Stimulated activated CD8-positive, alpha-beta memory T cell treated with anti-CD3 and anti-CD28 coated beads, Interleukin-12 subunit alpha, Interleukin-12 subunit beta, amount 100 ng/mL, for 4 hours (primary cell): ENCODE measurements at regions not wholly inside any gene's neighbourhood (a gene's known extent, or its start where the extent isn't known, plus 50 kb on each side); places are given as distances from the start of the nearest gene placed in this dataset.

Source experiments
- DNase-seq: peaks from one replicate; pipeline ENCODE4 v3.0.0-alpha.2; 2020; ENCODE audit warnings: low read depth

DNA sequence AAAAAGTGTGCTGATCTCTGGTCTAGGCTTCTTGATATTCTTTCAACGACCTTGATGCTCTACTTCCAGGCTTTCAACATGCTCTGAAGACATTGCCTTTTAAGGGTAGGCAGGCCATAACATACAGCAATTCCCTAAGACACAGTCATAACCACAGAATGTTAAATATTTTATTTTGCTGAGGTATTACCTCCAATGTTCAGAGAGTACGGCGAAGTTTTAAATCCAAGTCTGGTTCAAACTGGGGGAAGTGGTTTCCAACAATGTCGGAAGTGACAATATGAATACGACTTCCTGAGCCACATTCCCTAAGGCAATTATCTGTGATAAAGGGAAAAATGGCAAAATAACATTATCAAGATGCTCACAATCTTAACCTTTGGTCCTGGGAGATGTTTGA lies 1077.9 kb upstream of the PIK3C3 start:
- no peak for DNase-seq

- no peak for DNase-seq
Measured at GRCh38 chr18:40875101-40875615, 1079.9 kb upstream of the PIK3C3 start.

DNA sequence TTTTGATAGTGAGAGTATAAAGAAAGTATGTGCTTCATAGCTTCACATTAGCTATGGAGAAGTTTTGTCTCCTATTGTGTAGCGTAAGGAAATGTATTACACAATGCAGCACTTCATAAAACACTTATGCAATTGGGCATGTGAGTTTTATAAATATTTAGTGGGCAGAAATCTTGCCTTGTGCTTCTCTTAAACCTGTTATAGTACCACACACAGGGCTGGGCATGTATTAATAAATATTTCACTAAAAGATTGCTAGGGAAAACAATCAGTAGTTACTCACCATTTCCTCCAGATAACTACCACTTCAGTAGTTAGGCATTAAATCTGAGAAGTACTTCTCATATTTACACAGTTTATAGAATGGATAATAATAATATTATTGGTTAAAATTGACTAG lies 1080.8 kb upstream of the PIK3C3 start:
- DNase-seq = no peak

DNA sequence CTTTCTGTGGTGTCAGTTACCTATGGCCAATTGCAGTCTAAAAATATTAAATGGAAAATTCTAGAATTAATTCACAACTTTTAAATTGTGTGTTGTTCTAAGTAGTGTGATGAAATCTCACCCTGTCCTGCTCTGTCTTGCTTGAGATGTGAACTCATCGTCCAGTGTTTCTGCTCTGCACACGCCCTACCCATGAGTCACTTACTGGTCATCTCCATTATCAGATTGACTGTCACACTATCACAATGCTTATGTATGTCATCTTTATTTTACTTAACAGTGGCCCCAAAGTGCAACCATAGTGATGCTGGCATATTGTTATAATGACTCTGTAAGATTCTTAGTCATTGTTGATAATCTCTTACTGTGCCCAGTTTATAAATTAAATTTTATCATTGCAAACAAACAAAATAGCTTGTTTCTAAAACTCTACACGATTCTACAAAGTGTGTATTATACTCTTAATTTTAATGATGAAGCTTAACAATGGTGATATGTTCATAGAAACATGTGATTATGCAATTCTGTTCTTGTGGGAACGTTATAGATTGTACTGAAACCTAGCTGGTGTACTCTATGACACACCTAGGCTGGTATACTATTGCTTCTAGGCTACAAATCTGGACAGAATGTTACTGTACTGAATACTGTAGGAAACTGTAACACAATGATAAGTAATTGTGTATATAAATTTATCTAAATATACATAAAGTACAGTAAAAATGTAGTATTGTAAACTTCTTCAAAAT lies 1086.8 kb upstream of the PIK3C3 start:
- no peak for DNase-seq

GRCh38 chr18:40867459-40867858 lies 1087.6 kb upstream of the PIK3C3 start:
- DNase-seq = no peak

- DNase-seq = no peak
Measured at GRCh38 chr18:40866968-40867367, 1088.1 kb upstream of the PIK3C3 start.

GRCh38 chr18:40866013-40866645 lies 1088.9 kb upstream of the PIK3C3 start:
- DNase-seq = no peak

DNA sequence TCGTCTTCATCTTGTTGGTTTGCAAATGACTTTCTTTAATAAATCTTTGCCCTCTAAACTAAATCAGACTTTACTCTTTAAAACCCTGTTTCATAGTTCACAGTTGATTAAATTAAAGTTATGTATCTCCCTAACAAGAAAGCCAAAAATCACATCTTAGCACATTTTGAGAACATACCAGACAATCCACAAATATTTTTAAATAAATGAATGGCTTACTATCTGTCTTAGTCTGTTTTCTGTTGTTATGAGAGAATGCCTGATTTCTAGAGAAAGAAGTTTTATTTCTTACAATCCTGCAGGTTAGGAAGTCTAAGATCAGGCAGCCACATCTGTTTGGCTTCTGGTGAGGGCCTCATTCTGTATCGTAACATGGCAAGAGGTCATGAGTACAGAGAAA lies 1090.2 kb upstream of the PIK3C3 start:
- no peak for DNase-seq

DNA sequence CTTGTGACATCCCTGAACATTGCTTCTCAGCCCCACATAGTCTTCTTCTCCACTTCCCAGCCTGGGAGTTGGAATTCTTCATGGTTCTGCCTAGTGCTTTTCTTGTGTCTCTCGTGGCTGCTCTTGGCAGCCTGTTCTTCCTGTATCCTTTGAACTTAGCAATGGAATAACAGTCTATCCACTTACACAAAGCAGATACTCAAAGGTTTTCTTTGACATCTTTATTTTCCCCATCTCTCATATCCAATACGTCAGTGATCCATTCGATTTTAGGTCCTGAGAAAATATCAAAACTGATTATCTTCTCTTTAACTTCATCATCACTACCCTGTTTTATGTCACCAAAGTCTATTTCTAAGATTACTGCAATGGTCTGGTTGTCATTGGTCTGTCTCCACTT lies 1091.2 kb upstream of the PIK3C3 start:
- DNase-seq = no peak

GRCh38 chr18:40860189-40860588 lies 1094.8 kb upstream of the PIK3C3 start:
- DNase-seq = no peak

GRCh38 chr18:40855661-40856060 lies 1099.4 kb upstream of the PIK3C3 start:
- DNase-seq = no peak

DNA sequence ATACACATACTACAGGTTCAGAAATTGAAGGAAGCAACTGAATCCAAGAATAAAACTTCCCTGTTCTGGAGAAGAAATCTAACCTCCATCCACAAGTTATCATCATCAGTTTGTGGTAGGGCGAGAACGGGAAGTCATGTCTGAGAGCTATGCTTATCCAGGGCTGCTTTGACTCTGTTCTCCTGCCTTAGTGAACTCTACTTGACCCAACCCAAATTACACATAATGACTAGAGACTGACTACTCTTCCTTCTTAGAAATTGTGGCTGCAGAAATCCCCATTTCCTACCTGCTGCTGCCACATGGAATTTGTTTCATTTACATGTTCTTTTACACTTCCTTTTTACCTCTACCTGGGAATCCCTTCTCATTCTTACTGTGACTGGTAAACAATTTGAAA lies 1102.6 kb upstream of the PIK3C3 start:
- DNase-seq = no peak

GRCh38 chr18:40851014-40851429 lies 1104.0 kb upstream of the PIK3C3 start:
- DNase-seq = no peak

GRCh38 chr18:40849886-40850285 lies 1105.1 kb upstream of the PIK3C3 start:
- DNase-seq = no peak

DNA sequence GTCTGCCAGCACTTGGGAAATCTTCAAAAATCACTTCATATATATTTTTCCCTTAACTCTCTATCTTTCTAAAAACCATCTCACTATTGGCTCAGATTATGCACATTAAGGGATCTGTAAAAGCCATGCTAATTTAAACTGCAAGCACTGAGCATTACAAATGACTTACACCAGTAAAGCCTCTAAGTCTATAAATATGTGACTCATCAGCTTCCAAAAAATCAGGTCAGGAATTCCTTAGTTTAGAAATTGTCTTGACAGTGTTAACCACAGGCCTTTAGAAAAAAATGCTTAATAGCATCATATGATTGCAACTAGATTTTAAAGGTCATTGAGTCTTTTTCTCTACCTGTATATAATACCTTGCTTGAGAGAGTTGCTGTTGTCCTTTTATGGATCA lies 1113.6 kb upstream of the PIK3C3 start:
- DNase-seq = no peak

- no peak for DNase-seq
Measured at GRCh38 chr18:40841063-40841462, 1114.0 kb upstream of the PIK3C3 start.

- DNase-seq = no peak
Measured at GRCh38 chr18:40832362-40832761, 1122.7 kb upstream of the PIK3C3 start.

- no peak for DNase-seq
Measured at GRCh38 chr18:40824291-40824690, 1130.7 kb upstream of the PIK3C3 start.

DNA sequence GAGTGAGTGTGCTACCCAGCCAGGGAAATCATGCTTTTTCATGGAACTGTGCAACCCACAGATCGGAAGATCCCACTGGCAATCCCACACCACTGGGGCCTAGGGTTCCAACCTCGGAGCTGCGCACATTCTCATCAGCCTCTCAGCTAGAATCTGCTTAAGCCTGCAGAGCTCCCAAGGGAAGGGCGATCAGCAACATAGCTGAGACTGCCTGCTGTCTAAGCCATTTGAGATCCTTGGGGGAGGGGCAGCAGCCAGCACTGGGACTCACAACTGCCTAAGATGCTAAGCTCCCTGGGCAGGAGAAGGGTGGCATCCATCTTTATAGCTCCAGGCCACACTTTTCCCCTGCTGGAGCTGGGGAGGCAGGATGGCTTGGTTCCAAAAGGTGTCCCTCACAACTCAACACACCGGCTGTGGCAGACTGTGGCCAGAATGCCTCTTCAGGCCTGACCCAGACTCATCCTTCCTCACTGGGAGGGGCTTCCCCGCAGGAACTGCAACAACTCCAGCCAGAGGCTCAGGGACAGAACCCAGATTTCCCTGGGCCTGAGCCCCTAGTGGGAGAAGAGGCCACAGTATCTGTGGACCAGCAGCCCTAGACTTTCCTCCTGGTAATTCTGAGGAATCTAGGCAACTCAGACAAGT lies 1133.3 kb upstream of the PIK3C3 start:
- DNase-seq = no peak

DNA sequence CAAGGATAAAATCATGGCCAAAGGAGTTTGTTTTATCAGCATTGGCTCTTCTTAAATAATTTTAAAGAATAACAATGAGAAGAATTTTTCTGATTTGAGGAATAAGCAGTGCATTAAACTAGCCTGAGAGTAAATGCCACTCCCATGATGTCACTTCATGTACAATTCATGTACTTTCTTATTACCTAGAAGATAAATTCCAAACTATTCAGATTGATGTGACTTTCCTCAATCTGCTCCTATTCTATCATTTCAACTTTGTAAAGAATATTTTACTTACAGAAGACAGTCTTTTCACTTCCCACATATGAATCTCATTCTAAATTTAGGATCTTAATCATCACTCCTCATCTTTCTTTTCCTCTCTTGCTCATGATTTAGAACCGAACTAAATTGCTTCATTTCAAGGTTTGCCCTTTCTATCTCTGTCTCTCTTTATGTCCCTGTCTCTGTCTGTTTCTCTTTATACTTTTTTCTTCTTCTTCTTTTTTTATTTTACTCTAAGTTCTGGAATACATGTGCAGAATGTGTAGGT lies 1142.0 kb upstream of the PIK3C3 start:
- DNase-seq = no peak

DNA sequence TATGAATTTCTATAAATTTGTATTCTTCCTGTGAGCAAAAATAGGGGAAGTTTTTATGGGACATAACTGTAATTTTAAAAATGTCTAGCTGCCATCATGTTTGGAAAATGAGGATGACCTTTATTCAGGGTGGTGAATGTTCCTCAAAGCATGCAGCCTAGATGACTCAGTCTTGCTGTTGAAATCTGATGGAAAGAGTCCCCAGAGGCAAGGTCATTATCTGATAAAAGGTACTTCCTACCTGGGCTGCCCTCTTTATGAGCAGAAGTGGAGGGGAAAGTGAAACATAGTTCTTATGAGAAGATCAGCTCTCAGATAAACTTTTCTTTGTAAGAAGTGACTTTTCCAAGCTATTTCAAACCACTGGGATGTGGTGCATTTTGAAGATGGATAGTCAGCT lies 1144.7 kb upstream of the PIK3C3 start:
- DNase-seq = no peak

DNA sequence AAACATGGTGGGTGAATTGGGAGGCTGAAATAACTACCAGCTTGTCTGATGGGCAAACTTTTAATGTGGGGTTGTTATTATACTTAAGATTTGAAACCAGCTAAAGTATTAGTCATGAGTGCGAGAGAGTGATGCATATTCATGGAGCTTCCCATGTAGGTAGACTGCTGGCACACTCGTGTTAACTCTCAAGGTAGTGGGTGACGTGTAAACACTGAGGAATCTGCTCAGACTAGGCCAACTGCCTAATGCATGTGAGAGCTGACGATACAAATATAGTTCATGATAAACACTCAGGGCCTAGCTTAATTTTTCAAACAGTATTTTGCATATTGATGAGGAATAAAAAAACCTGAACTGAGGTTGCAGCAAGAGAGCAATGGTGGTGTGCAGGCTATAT lies 1165.7 kb upstream of the PIK3C3 start:
- no peak for DNase-seq
